Parathyroid adenoma (tissue), 2 donors: ENCODE measurements at regions not wholly inside any gene's neighbourhood (a gene's known extent, or its start where the extent isn't known, plus 50 kb on each side); places are given as distances from the start of the nearest gene placed in this dataset.

Experiments
- H2AFZ ChIP-seq: fragments of 300-600 bp; sonication (generic); one replicate; pipeline ENCODE4 v1.7.0; 2017; ENCODE audit warnings: antibody characterized with exemption, mild to moderate bottlenecking
- H3K27ac ChIP-seq: fragments of 300-600 bp; sonication (generic); one replicate; pipeline ENCODE4 v1.7.0; 2017
- H3K27me3 ChIP-seq: fragments of 300-600 bp; sonication (generic); one replicate; pipeline ENCODE4 v1.7.0; 2017; ENCODE audit warnings: low read length; ENCODE audit not compliant: control insufficient read depth, insufficient read depth
- H3K36me3 ChIP-seq: fragments of 300-600 bp; sonication (generic); one replicate; pipeline ENCODE4 v1.7.0; 2017; ENCODE audit warnings: low read length; ENCODE audit not compliant: control insufficient read depth, insufficient read depth
- H3K4me1 ChIP-seq: fragments of 300-600 bp; sonication (generic); one replicate; pipeline ENCODE4 v1.7.0; 2017; ENCODE audit warnings: control low read depth
- H3K4me2 ChIP-seq: fragments of 300-600 bp; sonication (generic); one replicate; pipeline ENCODE4 v1.7.0; 2017; ENCODE audit warnings: low read length
- H3K4me3 ChIP-seq: fragments of 300-600 bp; sonication (generic); one replicate; pipeline ENCODE4 v1.7.0; 2017; ENCODE audit warnings: low read depth, low read length
- H3K79me2 ChIP-seq: fragments of 300-600 bp; sonication (generic); one replicate; pipeline ENCODE4 v1.7.0; 2017; ENCODE audit warnings: control low read depth
- H3K9ac ChIP-seq: fragments of 300-600 bp; sonication (generic); one replicate; pipeline ENCODE4 v1.7.0; 2017; ENCODE audit warnings: mild to moderate bottlenecking
- H3K9me3 ChIP-seq: fragments of 300-600 bp; sonication (generic); one replicate; pipeline ENCODE4 v1.7.0; 2017; ENCODE audit warnings: low read length; ENCODE audit not compliant: control insufficient read depth
- TF ChIP-seq, protein P1 (sequence below): fragments of 300-600 bp; sonication (generic); IDR thresholded peaks from one replicate; pipeline ENCODE4 v1.7.0; 2017; ENCODE audit warnings: antibody characterized with exemption, mild to moderate bottlenecking
- donor health status: primary hyperparathyroidism.

DNA sequence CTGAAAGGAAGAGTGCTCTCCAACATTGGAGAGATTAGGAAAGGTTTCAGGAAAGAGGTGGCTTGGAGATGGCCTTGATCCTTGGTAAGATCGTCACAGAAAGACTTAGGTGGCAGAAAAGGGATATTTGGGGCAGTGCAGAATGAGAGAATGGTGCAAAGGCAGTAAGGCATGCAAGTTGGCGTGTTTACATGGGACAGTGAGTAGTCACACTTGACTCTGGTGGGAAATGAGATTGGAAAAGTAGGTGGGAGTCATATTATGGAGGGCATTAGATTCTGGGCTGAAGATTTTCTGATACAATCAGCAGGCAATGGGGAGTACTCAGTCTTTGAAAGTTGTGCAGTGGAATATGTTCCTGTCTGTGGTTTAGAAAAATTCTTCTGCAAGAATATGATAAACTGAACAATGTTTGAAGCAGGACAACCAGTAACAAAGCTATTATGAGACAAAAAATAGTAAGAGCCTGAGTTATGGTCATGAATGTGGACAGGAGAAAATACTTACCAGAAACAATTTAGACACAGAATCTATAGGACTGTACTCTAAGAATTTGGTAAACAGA lies 76.2 kb upstream of the ANKRD55 start:
- H3K27ac ChIP-seq = no peak overlapping the region
- H2AFZ ChIP-seq = no peak overlapping the region
- no peaks in the 10 kb centered on the region for H3K79me2 ChIP-seq
- H3K27me3 ChIP-seq = no peaks in the 10 kb centered on the region
- no peak overlapping the region for H3K4me2 ChIP-seq
- H3K9me3 ChIP-seq = no peaks in the 10 kb centered on the region
- H3K9ac ChIP-seq = no peak overlapping the region
- TF ChIP-seq, protein P1, sequence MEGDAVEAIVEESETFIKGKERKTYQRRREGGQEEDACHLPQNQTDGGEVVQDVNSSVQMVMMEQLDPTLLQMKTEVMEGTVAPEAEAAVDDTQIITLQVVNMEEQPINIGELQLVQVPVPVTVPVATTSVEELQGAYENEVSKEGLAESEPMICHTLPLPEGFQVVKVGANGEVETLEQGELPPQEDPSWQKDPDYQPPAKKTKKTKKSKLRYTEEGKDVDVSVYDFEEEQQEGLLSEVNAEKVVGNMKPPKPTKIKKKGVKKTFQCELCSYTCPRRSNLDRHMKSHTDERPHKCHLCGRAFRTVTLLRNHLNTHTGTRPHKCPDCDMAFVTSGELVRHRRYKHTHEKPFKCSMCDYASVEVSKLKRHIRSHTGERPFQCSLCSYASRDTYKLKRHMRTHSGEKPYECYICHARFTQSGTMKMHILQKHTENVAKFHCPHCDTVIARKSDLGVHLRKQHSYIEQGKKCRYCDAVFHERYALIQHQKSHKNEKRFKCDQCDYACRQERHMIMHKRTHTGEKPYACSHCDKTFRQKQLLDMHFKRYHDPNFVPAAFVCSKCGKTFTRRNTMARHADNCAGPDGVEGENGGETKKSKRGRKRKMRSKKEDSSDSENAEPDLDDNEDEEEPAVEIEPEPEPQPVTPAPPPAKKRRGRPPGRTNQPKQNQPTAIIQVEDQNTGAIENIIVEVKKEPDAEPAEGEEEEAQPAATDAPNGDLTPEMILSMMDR = no peak
- no peak overlapping the region for H3K4me3 ChIP-seq
- no peaks in the 10 kb centered on the region for H3K4me1 ChIP-seq
- no peaks in the 10 kb centered on the region for H3K36me3 ChIP-seq

DNA sequence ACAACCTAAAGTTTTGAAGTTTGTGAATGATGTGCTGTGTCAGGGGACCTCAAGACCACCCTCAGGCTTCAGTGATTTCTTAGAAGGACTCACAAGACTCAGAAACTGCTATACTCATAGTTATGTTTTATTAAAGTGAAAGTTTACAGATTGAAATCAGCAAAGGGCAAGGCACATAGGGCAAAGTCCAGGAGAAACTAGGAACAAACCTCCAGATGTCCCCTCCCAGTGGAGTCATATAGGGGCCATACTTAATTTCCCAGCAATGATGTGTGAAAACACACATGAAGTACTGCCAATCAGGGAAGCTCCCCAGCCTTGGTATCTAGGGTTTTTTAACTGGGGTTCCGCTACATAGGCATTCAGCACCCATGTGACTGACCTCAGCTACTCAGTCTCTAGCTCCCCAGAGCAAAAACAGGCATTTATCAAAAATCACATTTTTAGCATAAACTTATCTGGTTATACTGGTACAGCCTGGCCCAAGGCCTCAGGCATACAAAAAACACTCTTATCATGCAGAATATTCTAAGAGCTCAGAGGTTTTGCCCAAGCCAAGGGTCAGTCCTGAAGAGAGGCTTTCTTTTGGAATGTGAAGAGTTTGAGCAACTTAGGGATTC lies 74.7 kb upstream of the ANKRD55 start:
- H3K9ac ChIP-seq = no peak overlapping the region
- no peaks in the 10 kb centered on the region for H3K27me3 ChIP-seq
- no peaks in the 10 kb centered on the region for H3K4me1 ChIP-seq
- no peak overlapping the region for H2AFZ ChIP-seq
- no peak overlapping the region for H3K4me2 ChIP-seq
- H3K27ac ChIP-seq = no peak overlapping the region
- no peaks in the 10 kb centered on the region for H3K36me3 ChIP-seq
- TF ChIP-seq, protein P1 = no peak
- no peaks in the 10 kb centered on the region for H3K9me3 ChIP-seq
- no peak overlapping the region for H3K4me3 ChIP-seq
- no peaks in the 10 kb centered on the region for H3K79me2 ChIP-seq

DNA sequence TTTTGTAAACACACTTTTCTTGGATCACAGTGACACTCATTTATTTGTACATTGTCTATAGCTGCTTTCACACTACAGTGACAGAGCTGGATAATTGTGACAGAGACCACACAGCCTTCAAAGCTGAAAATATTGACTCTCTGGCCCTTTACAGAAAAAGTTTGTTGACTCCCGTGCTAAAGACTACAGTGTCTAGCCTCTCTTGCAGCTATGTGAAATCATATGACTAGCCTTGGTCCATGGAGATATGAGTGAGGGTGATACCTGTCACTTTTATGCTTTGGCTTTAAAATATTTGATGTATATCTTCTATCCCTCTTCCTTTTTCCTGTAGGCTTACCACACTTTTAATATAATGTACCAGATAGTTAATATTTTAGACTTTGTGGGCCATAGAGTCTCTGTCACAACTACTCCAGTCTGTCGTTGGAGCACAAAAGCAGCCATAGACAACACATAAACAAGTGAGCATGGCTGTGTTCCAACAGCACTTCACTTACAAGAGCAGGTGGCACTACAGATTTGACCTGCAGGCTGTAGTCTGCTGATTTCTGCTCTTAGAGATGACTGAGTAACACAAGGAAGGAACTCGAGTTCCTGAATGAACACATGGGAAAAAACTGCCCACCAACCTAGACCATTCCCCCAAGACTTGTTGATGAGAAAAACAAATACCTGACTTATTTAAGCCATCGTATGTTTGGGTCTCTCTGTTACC lies 73.5 kb upstream of the ANKRD55 start:
- H3K79me2 ChIP-seq = no peaks in the 10 kb centered on the region
- H3K27ac ChIP-seq = no peak overlapping the region
- H3K4me3 ChIP-seq = no peak overlapping the region
- no peaks in the 10 kb centered on the region for H3K27me3 ChIP-seq
- H3K4me1 ChIP-seq = no peaks in the 10 kb centered on the region
- H3K36me3 ChIP-seq = no peaks in the 10 kb centered on the region
- TF ChIP-seq, protein P1 = no peak
- no peaks in the 10 kb centered on the region for H3K9me3 ChIP-seq
- no peak overlapping the region for H2AFZ ChIP-seq
- H3K4me2 ChIP-seq = no peak overlapping the region
- no peak overlapping the region for H3K9ac ChIP-seq

DNA sequence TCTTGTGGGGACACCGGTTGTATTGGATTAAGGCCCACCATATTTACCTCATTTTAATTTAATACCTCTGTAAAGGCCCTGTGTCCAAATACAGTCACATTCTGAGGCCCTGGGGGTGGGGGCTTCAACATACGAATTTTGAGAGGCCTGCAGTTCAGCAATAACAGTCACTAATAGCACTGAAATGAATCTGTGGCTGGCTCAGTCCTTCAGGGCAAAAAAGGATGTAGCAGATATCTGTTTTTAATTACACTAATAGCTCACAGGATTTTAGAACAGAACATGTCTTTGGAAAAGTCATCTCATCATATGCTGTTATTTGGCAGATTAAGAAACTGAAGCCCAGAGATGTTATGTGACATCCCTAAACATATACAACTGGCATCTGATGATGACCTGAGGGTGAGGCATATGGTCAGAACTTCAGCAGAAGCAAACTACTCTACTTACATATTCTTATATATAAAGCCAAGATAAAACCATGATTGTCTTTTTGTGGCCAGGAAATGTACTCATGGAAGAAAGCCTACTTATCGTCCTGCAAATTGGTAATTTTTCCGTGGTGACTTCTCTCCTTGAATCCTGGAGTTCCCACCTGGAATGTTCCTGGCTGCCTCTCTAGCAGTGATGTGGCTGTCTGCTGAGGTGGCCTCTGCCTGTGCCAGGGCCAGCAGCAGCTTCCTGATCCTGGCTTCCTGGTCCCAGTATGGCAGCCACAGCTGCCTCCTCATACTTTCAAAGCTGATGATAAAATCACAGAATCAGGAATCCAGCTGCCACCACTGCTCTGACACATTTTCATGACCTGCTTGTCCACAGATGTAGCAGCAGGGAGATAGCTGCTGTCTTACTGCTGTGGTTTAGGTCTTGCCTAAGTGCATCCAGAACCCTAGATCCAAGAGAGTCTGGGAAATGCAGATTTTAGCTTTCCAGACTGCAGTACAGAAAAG lies 72.1 kb upstream of the ANKRD55 start:
- H3K79me2 ChIP-seq = no peaks in the 10 kb centered on the region
- H3K27ac ChIP-seq = no peak overlapping the region
- H2AFZ ChIP-seq = no peak overlapping the region
- no peaks in the 10 kb centered on the region for H3K27me3 ChIP-seq
- H3K4me2 ChIP-seq = no peak overlapping the region
- no peak overlapping the region for H3K4me3 ChIP-seq
- no peaks in the 10 kb centered on the region for H3K9me3 ChIP-seq
- H3K9ac ChIP-seq = no peak overlapping the region
- no peaks in the 10 kb centered on the region for H3K36me3 ChIP-seq
- TF ChIP-seq, protein P1 = no peak
- no peaks in the 10 kb centered on the region for H3K4me1 ChIP-seq
